Kidney (tissue), 13 donors: ENCODE measurements at regions not wholly inside any gene's neighbourhood (a gene's known extent, or its start where the extent isn't known, plus 50 kb on each side); places are given as distances from the start of the nearest gene placed in this dataset.

Experiments used
- DNase-seq, 5 donors: peaks; one replicate each; pipeline ENCODE4 v3.0.0-alpha.2; 2013 to 2020
- FAIRE-seq: peaks from 2 replicates; lab custom pipeline; 2012; peaks lifted over from hg19 to GRCh38; lab: Jason Lieb, UNC
- H3K27ac ChIP-seq, 2 donors: one replicate each; pipeline ENCODE4 v1.7.0; 2013; ENCODE audit warnings: low read depth in 2 of 2, low read length in 2 of 2, inconsistent platforms in 1 of 2
- H3K27me3 ChIP-seq: one replicate; pipeline ENCODE4 v1.7.1; 2013; ENCODE audit warnings: low read length, inconsistent platforms; ENCODE audit not compliant: control insufficient read depth, insufficient read depth
- H3K36me3 ChIP-seq, 3 donors: one replicate each; pipeline versions ENCODE4 v1.7.0 to v1.7.1; 2013; ENCODE audit warnings: low read length in 3 of 3, control low read depth in 1 of 3, inconsistent platforms in 1 of 3; ENCODE audit not compliant: insufficient read depth in 3 of 3, control insufficient read depth in 2 of 3
- H3K4me1 ChIP-seq, 3 donors: one replicate each; pipeline versions ENCODE4 v1.7.0 to v1.7.1; 2013; ENCODE audit warnings: low read length in 3 of 3, inconsistent platforms in 1 of 3, low read depth in 1 of 3; ENCODE audit not compliant: control insufficient read depth in 2 of 3, insufficient read depth in 2 of 3
- H3K4me3 ChIP-seq, 3 donors: one replicate each; pipeline versions ENCODE4 v1.7.0 to v1.8.1; 2013; ENCODE audit warnings: low read length in 3 of 3, control low read depth in 1 of 3, inconsistent platforms in 1 of 3
- H3K9ac ChIP-seq, 3 donors: one replicate each; pipeline versions ENCODE4 v1.7.0 to v1.7.1; 2013; ENCODE audit warnings: low read length in 3 of 3, control low read depth in 1 of 3, inconsistent platforms in 1 of 3
- H3K9me3 ChIP-seq, 3 donors: one replicate each; pipeline versions ENCODE4 v1.7.0 to v1.7.1; 2013; ENCODE audit warnings: low read length in 3 of 3, control low read depth in 1 of 3, inconsistent platforms in 1 of 3; ENCODE audit not compliant: control insufficient read depth in 2 of 3, insufficient read depth in 1 of 3
- intact Hi-C: fragments of 100-400 bp; cut with DNase I; formaldehyde crosslinking; loops from one replicate; pipeline ENCODE4 v1.11.1; 2022
- TF ChIP-seq, protein P1 (sequence below): IDR thresholded peaks from 3 replicates; pipeline ENCODE4 v1.5.1; 2012; ENCODE audit warnings: mild to moderate bottlenecking, moderate library complexity, borderline replicate concordance; ENCODE audit not compliant: insufficient read depth; ENCODE audit errors: extremely low read depth
- donor health status: control.
- donor health status: control.
- donor health status: control.
- donor health status: control.
- donor health status: control.
- donor health status: DM: yes; HTN: yes; CAD: no.
- donor health status: Normal renal cell carcinoma (clear cell type).

DNA sequence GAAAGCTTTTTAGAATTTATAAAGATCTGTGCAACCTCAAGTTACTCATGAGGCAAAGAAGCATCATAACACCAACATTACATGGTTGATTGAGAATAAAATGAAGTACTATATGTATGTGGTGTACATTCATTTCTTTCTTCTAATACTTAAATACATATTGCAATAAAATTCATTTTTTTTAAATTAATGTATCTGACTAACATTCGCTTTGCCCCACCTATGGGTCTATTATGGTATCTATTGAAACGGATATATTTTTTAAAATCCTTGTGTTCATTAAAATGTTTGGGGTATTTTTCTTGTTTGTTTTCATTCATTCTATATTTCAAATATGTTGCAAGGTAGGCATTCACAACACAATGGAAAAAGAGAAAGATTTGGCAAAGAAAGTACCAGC lies 237.5 kb downstream of the DSEL start:
- Histone ChIP-seq H3K9ac (no peak overlapping the region), H3K27me3 (no peaks in the 10 kb centered on the region), H3K27ac (no peak overlapping the region), H3K4me3 (no peak overlapping the region), H3K9me3 (no peaks in the 10 kb centered on the region), H3K36me3 (no peaks in the 10 kb centered on the region), H3K4me1 (no peaks in the 10 kb centered on the region)
- DNase-seq, result no peak
- FAIRE-seq, result no peak
- intact Hi-C loops, result no loop called here
- TF ChIP-seq, protein P1, sequence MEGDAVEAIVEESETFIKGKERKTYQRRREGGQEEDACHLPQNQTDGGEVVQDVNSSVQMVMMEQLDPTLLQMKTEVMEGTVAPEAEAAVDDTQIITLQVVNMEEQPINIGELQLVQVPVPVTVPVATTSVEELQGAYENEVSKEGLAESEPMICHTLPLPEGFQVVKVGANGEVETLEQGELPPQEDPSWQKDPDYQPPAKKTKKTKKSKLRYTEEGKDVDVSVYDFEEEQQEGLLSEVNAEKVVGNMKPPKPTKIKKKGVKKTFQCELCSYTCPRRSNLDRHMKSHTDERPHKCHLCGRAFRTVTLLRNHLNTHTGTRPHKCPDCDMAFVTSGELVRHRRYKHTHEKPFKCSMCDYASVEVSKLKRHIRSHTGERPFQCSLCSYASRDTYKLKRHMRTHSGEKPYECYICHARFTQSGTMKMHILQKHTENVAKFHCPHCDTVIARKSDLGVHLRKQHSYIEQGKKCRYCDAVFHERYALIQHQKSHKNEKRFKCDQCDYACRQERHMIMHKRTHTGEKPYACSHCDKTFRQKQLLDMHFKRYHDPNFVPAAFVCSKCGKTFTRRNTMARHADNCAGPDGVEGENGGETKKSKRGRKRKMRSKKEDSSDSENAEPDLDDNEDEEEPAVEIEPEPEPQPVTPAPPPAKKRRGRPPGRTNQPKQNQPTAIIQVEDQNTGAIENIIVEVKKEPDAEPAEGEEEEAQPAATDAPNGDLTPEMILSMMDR, result no peak

- Histone ChIP-seq H3K4me1 (no peaks in the 10 kb centered on the region), H3K27me3 (no peaks in the 10 kb centered on the region), H3K4me3 (no peak overlapping the region), H3K27ac (no peak overlapping the region), H3K9ac (no peak overlapping the region), H3K9me3 (no peaks in the 10 kb centered on the region), H3K36me3 (no peaks in the 10 kb centered on the region)
- TF ChIP-seq, protein P1, result no peak
- intact Hi-C loops, result no loop called here
- no peak for DNase-seq
- no peak for FAIRE-seq
Measured at GRCh38 chr18:67276638-67277037, 239.9 kb downstream of the DSEL start.

DNA sequence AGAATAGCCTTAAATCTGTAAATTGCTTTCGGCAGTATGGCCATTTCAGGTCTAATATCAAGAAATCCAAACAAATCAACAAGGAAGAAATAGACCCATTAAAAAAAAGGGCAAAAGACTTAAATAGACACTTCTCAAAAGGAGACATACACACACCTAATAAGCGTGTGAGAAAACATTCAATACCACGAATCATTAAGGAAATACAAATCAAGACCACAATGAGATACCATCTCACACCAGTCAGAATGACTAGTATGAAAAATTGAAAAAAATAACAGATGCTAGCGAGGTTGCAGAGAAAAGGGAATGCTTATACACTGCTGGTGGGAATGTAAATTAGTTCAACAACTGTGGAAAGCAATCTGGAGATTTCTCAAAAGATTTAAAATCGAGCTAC lies 243.2 kb downstream of the DSEL start:
- FAIRE-seq (no peak), DNase-seq (no peak)
- no peak overlapping the region for H3K9ac ChIP-seq
- TF ChIP-seq, protein P1, result no peak
- intact Hi-C loops, result no loop called here
- no peak overlapping the region for H3K27ac ChIP-seq
- H3K9me3 ChIP-seq, result no peaks in the 10 kb centered on the region
- no peak overlapping the region for H3K4me3 ChIP-seq
- no peaks in the 10 kb centered on the region for H3K4me1 ChIP-seq
- no peaks in the 10 kb centered on the region for H3K27me3 ChIP-seq
- no peaks in the 10 kb centered on the region for H3K36me3 ChIP-seq

DNA sequence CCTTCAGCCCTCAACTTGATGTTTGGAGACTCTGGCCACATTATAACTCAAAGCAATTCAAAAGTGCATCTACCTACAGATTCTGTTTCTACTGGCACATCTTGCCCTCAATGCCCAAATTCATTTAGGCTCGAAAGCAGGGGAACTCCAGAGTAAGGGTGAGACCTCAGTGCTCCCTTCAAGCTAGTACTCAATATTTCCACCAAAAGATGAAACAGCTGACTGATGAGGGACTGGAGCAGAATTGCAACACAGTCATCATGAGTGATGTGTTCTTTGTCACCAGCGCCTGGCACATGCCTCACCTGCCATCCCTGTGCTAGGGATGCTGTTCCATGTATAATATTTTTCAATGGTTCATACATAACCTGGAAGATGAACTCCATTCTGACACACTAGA lies 247.3 kb downstream of the DSEL start:
- TF ChIP-seq, protein P1, result no peak
- H3K36me3 ChIP-seq, result no peaks in the 10 kb centered on the region
- H3K9ac ChIP-seq, result no peak overlapping the region
- FAIRE-seq (no peak), DNase-seq (no peak)
- no peak overlapping the region for H3K27ac ChIP-seq
- H3K4me3 ChIP-seq, result no peak overlapping the region
- H3K4me1 ChIP-seq, result no peaks in the 10 kb centered on the region
- intact Hi-C loops, result no loop called here
- H3K9me3 ChIP-seq, result no peaks in the 10 kb centered on the region
- H3K27me3 ChIP-seq, result no peaks in the 10 kb centered on the region
